HEK293T (cell line): ENCODE measurements at regions not wholly inside any gene's neighbourhood (a gene's known extent, or its start where the extent isn't known, plus 50 kb on each side); places are given as distances from the start of the nearest gene placed in this dataset.

Source experiments
- ARNT ChIP-seq: fragments of 450-650 bp; IDR thresholded peaks from 2 replicates; pipeline ENCODE4 v1.6.1; 2017; ENCODE audit warnings: mild to moderate bottlenecking
- CTBP1 ChIP-seq: fragments of 450-650 bp; IDR thresholded peaks from 2 replicates; pipeline ENCODE4 v1.6.1; 2016; ENCODE audit warnings: borderline replicate concordance
- ELF4 ChIP-seq: fragments of 450-650 bp; IDR thresholded peaks from 2 replicates; pipeline ENCODE4 v1.6.1; 2017; ENCODE audit warnings: antibody characterized with exemption
- FOXK2 ChIP-seq: fragments of 450-650 bp; IDR thresholded peaks from 2 replicates; pipeline ENCODE4 v1.6.1; 2016; ENCODE audit warnings: mild to moderate bottlenecking
- SP1 ChIP-seq: fragments of 450-650 bp; IDR thresholded peaks from 2 replicates; pipeline ENCODE4 v1.6.1; 2017

GRCh38 chr4:77662396-77662795 lies 56.8 kb downstream of the CXCL13 start:
- TF ChIP-seq ELF4: no peak
- TF ChIP-seq ARNT: no peak
- no peak for TF ChIP-seq SP1
- no peak for TF ChIP-seq CTBP1
- no peak for TF ChIP-seq FOXK2
